H1 (cell line): ENCODE measurements at regions not wholly inside any gene's neighbourhood (a gene's known extent, or its start where the extent isn't known, plus 50 kb on each side); places are given as distances from the start of the nearest gene placed in this dataset.

ENCODE experiments used
- CTCF ChIP-seq, 3 experiments: IDR thresholded peaks; 1 replicate in 2 of 3; 2 replicates in 1 of 3; pipeline versions ENCODE4 v1.5.1 to v1.6.1; 2011; ENCODE audit warnings: low read length in 3 of 3, mild to moderate bottlenecking in 3 of 3, inconsistent platforms in 2 of 3, low read depth in 1 of 3, moderate library complexity in 1 of 3; ENCODE audit not compliant: insufficient read depth in 1 of 3; ENCODE audit errors: control extremely low read depth in 1 of 3
- GABPA ChIP-seq: IDR thresholded peaks from 2 replicates; pipeline ENCODE4 v1.6.1; 2011; ENCODE audit warnings: mild to moderate bottlenecking, low read length, moderate library complexity, borderline replicate concordance; ENCODE audit not compliant: insufficient read depth
- GTF2F1 ChIP-seq: IDR thresholded peaks from 2 replicates; pipeline ENCODE4 v1.6.1; 2012; ENCODE audit warnings: low read depth, low read length, improper control_type of control experiment, borderline replicate concordance
- JUN ChIP-seq: IDR thresholded peaks from 2 replicates; pipeline ENCODE4 v1.6.1; 2011; ENCODE audit warnings: low read depth, mild to moderate bottlenecking, improper control_type of control experiment, low read length
- JUND ChIP-seq: IDR thresholded peaks from 2 replicates; pipeline ENCODE4 v1.6.1; 2011; ENCODE audit warnings: mild to moderate bottlenecking, improper control_type of control experiment, low read length
- MAX ChIP-seq: IDR thresholded peaks from 2 replicates; pipeline ENCODE4 v1.6.1; 2012; ENCODE audit warnings: inconsistent platforms
- POLR2A ChIP-seq, 2 experiments: IDR thresholded peaks; 1 replicate in 1 of 2; 2 replicates in 1 of 2; pipeline ENCODE4 v1.6.1; 2011; ENCODE audit warnings: low read depth in 2 of 2, low read length in 2 of 2, mild to moderate bottlenecking in 2 of 2; ENCODE audit errors: control extremely low read depth in 1 of 2
- RAD21 ChIP-seq, 2 experiments: IDR thresholded peaks in 1 of 2; conservative IDR thresholded peaks in 1 of 2; 2 replicates each; pipeline ENCODE4 v1.6.1; 2011; ENCODE audit warnings: low read depth in 2 of 2, low read length in 2 of 2, improper control_type of control experiment in 1 of 2, inconsistent platforms in 1 of 2, mild to moderate bottlenecking in 1 of 2, moderate library complexity in 1 of 2
- RXRA ChIP-seq: IDR thresholded peaks from 2 replicates; pipeline ENCODE4 v1.6.1; 2011; ENCODE audit warnings: low read depth, mild to moderate bottlenecking, low read length, moderate library complexity; ENCODE audit not compliant: insufficient read depth
- SUZ12 ChIP-seq: fragments of 200-600 bp; sonication (generic); IDR thresholded peaks from 2 replicates; pipeline ENCODE4 v1.6.1; 2012; ENCODE audit warnings: mild to moderate bottlenecking, inconsistent platforms, low read length, moderate library complexity, mixed read lengths
- TAF1 ChIP-seq: IDR thresholded peaks from 2 replicates; pipeline ENCODE4 v1.6.1; 2011; ENCODE audit warnings: mild to moderate bottlenecking, low read depth, low read length
- TBP ChIP-seq: IDR thresholded peaks from 2 replicates; pipeline ENCODE4 v1.6.1; 2011; ENCODE audit warnings: low read depth, low read length, improper control_type of control experiment

- TF ChIP-seq TAF1: no peak
- no peak for TF ChIP-seq POLR2A (IDR thresholded peaks at IDR 0.05; ENCODE audit: control extremely low read depth in 1 of 2, low read depth in 2 of 2, low read length in 2 of 2)
- TF ChIP-seq CTCF (IDR thresholded peaks at IDR 0.05; ENCODE audit: control extremely low read depth in 1 of 3, insufficient read depth in 1 of 3, low read depth in 1 of 3, low read length in 3 of 3): no peak
- no peak for TF ChIP-seq JUN
- no peak for TF ChIP-seq SUZ12
- TF ChIP-seq TBP: no peak
- TF ChIP-seq RXRA: no peak
- no peak for TF ChIP-seq GTF2F1
- no peak for TF ChIP-seq JUND
- TF ChIP-seq GABPA: no peak
- TF ChIP-seq MAX: no peak
- TF ChIP-seq RAD21 (IDR thresholded peaks at IDR 0.05 in 1 of 2, conservative IDR thresholded peaks at IDR 0.05 in 1 of 2; ENCODE audit: low read depth in 2 of 2, low read length in 2 of 2): no peak
Measured at GRCh38 chr12:42873401-42873800, 283.9 kb upstream of the PRICKLE1 start.
